ENCODE measurements at regions not wholly inside any gene's neighbourhood (a gene's known extent, or its start where the extent isn't known, plus 50 kb on each side); places are given as distances from the start of the nearest gene placed in this dataset.
"Not testable (repeated sequence)": the region's sequence is repeated elsewhere in the genome, so short reads cannot be mapped to it uniquely, and the experiment has no call there.

- no peak for DNase-seq (ENCODE audit: low spot score)
These were observed 79.7 kb upstream of the SSBP2 start for GRCh38 chr5:81830596-81830995.

GRCh38 chr5:81829242-81829641 is 78.3 kb upstream of the SSBP2 start:
- DNase-seq (ENCODE audit: low spot score): no peak

GRCh38 chr5:81827500-81827899 is 76.6 kb upstream of the SSBP2 start:
- DNase-seq (ENCODE audit: low spot score): no peak

- no peak for DNase-seq (ENCODE audit: low spot score)
These were observed 75.2 kb upstream of the SSBP2 start for GRCh38 chr5:81826128-81826527.

GRCh38 chr5:81825237-81825636 is 74.3 kb upstream of the SSBP2 start:
- DNase-seq (ENCODE audit: low spot score): no peak

GRCh38 chr5:81823736-81824135 is 72.8 kb upstream of the SSBP2 start:
- DNase-seq (ENCODE audit: low spot score): not testable (repeated sequence)

GRCh38 chr5:81820863-81821262 is 70.0 kb upstream of the SSBP2 start:
- no peak for DNase-seq (ENCODE audit: low spot score)

GRCh38 chr5:81820318-81820636 is 69.4 kb upstream of the SSBP2 start:
- no peak for DNase-seq (ENCODE audit: low spot score)

- DNase-seq (ENCODE audit: low spot score): no peak
These were observed 68.8 kb upstream of the SSBP2 start for GRCh38 chr5:81819556-81820317.

GRCh38 chr5:81817980-81818379 is 67.1 kb upstream of the SSBP2 start:
- DNase-seq (ENCODE audit: low spot score): no peak

GRCh38 chr5:81817086-81817485 is 66.2 kb upstream of the SSBP2 start:
- no peak for DNase-seq (ENCODE audit: low spot score)

- DNase-seq (ENCODE audit: low spot score): no peak
These were observed 64.4 kb upstream of the SSBP2 start for GRCh38 chr5:81815321-81815720.

GRCh38 chr5:81808106-81808505 is 57.2 kb upstream of the SSBP2 start:
- no peak for DNase-seq (ENCODE audit: low spot score)

- DNase-seq (ENCODE audit: low spot score): no peak
These were observed 54.2 kb upstream of the SSBP2 start for GRCh38 chr5:81805086-81805485.

GRCh38 chr5:81803812-81804211 is 52.9 kb upstream of the SSBP2 start:
- DNase-seq (ENCODE audit: low spot score): no peak

- no peak for DNase-seq (ENCODE audit: low spot score)
These were observed 51.7 kb upstream of the SSBP2 start for GRCh38 chr5:81802625-81803024.

GRCh38 chr5:81802020-81802419 is 51.1 kb upstream of the SSBP2 start:
- no peak for DNase-seq (ENCODE audit: low spot score)

GRCh38 chr5:81800797-81801196 is 49.9 kb upstream of the SSBP2 start:
- no peak for DNase-seq (ENCODE audit: low spot score)

All from mesenteric fat pad (tissue), 1 donor.